A549 (cell line): ENCODE measurements at regions not wholly inside any gene's neighbourhood (a gene's known extent, or its start where the extent isn't known, plus 50 kb on each side); places are given as distances from the start of the nearest gene placed in this dataset.

Experiments used
- ATAC-seq, 2 experiments: fragments of 200-7000 bp in 1 of 2; fragments of >200 bp in 1 of 2; cut with Nextera tagmentation in 1 of 2; cut with Tn5 transposase in 1 of 2; 3 replicates each; pipeline versions ENCODE4 v1.8.0 to v1.9.1; 2018 to 2020; ENCODE audit warnings: mild to moderate bottlenecking in 1 of 2, moderate library complexity in 1 of 2
- CTCF ChIA-PET: fragments of 300-600 bp; sonication (Branson Sonifier 250); formaldehyde crosslinking; extraction: SDS; loops from one replicate; lab custom pipeline; 2021; ENCODE audit warnings: antibody characterized with exemption, inconsistent platforms; lab: Yijun Ruan, JAX
- POLR2A ChIA-PET: fragments of 350-600 bp; formaldehyde crosslinking; extraction: SDS; loops from one replicate; lab custom pipeline; 2021; ENCODE audit warnings: antibody characterized with exemption, inconsistent platforms; lab: Yijun Ruan, JAX
- DNase-seq, 2 experiments: peaks; one replicate each; pipeline versions ENCODE4 v3.0.0 to v3.0.0-alpha.2; 2011 to 2016; ENCODE audit warnings: low read depth in 1 of 2, low spot score in 1 of 2
- FAIRE-seq: peaks from 2 replicates; lab custom pipeline; 2011; peaks lifted over from hg19 to GRCh38; lab: Jason Lieb, UNC
- H3K27ac ChIP-seq, 2 experiments: fragments of >200 bp; sonication (Bioruptor Twin); formaldehyde crosslinking; 3 replicates each; pipeline ENCODE4 v1.5.1; 2016 to 2017
- H3K4me1 ChIP-seq: fragments of >200 bp; sonication (Bioruptor Twin); formaldehyde crosslinking; 3 replicates; pipeline ENCODE4 v1.6.1; 2016
- H3K4me2 ChIP-seq: fragments of >200 bp; sonication (Bioruptor Twin); formaldehyde crosslinking; 3 replicates; pipeline ENCODE4 v1.6.1; 2016
- H3K4me3 ChIP-seq: fragments of >200 bp; sonication (Bioruptor Twin); formaldehyde crosslinking; 3 replicates; pipeline ENCODE4 v1.5.1; 2016
- H3K9me3 ChIP-seq: fragments of >200 bp; sonication (Bioruptor Twin); formaldehyde crosslinking; 3 replicates; pipeline ENCODE4 v1.6.1; 2016
- BHLHE40 ChIP-seq: IDR thresholded peaks from 2 replicates; pipeline ENCODE4 v1.6.1; 2012; ENCODE audit warnings: low read depth, low read length, inconsistent platforms
- CBX8 ChIP-seq: fragments of 200-600 bp; sonication (generic); IDR thresholded peaks from 2 replicates; pipeline ENCODE4 v1.6.1; 2016
- CHD4 ChIP-seq: fragments of 200-600 bp; sonication (generic); IDR thresholded peaks from 2 replicates; pipeline ENCODE4 v1.6.1; 2016; ENCODE audit warnings: antibody characterized with exemption, mild to moderate bottlenecking, borderline replicate concordance
- ESRRA ChIP-seq: fragments of 150-350 bp; IDR thresholded peaks from 2 replicates; pipeline ENCODE4 v1.6.1; 2014; ENCODE audit warnings: mild to moderate bottlenecking, low read length, borderline replicate concordance
- FOSB ChIP-seq: fragments of 250-450 bp; sonication (Bioruptor Pico); IDR thresholded peaks from 2 replicates; pipeline ENCODE4 v1.5.0; 2020; ENCODE audit warnings: mild to moderate bottlenecking, moderate library complexity
- FOXS1 ChIP-seq: fragments of 250-450 bp; sonication (Bioruptor Pico); IDR thresholded peaks from 2 replicates; pipeline ENCODE4 v1.5.0; 2020; ENCODE audit warnings: mild to moderate bottlenecking, moderate library complexity
- HOXA7 ChIP-seq: fragments of 250-450 bp; sonication (Bioruptor Pico); IDR thresholded peaks from 2 replicates; pipeline ENCODE4 v1.5.0; 2020; ENCODE audit warnings: mild to moderate bottlenecking, moderate library complexity
- HOXB5 ChIP-seq: fragments of 250-450 bp; sonication (Bioruptor Pico); IDR thresholded peaks from 2 replicates; pipeline ENCODE4 v1.5.0; 2020; ENCODE audit warnings: mild to moderate bottlenecking, moderate library complexity
- JUN ChIP-seq, 2 experiments: fragments of >200 bp; sonication (Bioruptor Twin); formaldehyde crosslinking; IDR thresholded peaks; 2 replicates in 1 of 2; 3 replicates in 1 of 2; pipeline ENCODE4 v1.6.1; 2016 to 2017
- JUNB ChIP-seq: fragments of >200 bp; sonication (Bioruptor Twin); formaldehyde crosslinking; IDR thresholded peaks from 2 replicates; pipeline ENCODE4 v1.6.1; 2016
- KDM1A ChIP-seq: fragments of 200-600 bp; sonication (generic); IDR thresholded peaks from 2 replicates; pipeline ENCODE4 v1.6.1; 2016; ENCODE audit warnings: low read depth, mild to moderate bottlenecking
- KDM5A ChIP-seq: fragments of 200-600 bp; sonication (generic); IDR thresholded peaks from 2 replicates; pipeline ENCODE4 v1.6.1; 2016; ENCODE audit warnings: antibody characterized with exemption, mild to moderate bottlenecking
- MAFK ChIP-seq: fragments of 450-650 bp; IDR thresholded peaks from 2 replicates; pipeline ENCODE4 v1.6.1; 2014; ENCODE audit not compliant: partially characterized antibody
- MYC ChIP-seq: IDR thresholded peaks from 2 replicates; pipeline ENCODE4 v1.6.1; 2012; ENCODE audit warnings: mild to moderate bottlenecking, inconsistent platforms, low read length, improper control_type of control experiment, borderline replicate concordance
- NFE2L2 ChIP-seq: fragments of 150-350 bp; conservative IDR thresholded peaks from 2 replicates; pipeline ENCODE4 v1.6.1; 2014; ENCODE audit warnings: low read length
- POLR2A ChIP-seq: IDR thresholded peaks from 2 replicates; pipeline ENCODE4 v1.6.1; 2012; ENCODE audit warnings: mild to moderate bottlenecking, low read length
- RAD21 ChIP-seq, 2 experiments: fragments of >200 bp in 1 of 2; sonication (Bioruptor Twin) in 1 of 2; formaldehyde crosslinking in 1 of 2; IDR thresholded peaks in 1 of 2; conservative IDR thresholded peaks in 1 of 2; 2 replicates in 1 of 2; 3 replicates in 1 of 2; pipeline ENCODE4 v1.6.1; 2012 to 2018; ENCODE audit warnings: inconsistent platforms in 1 of 2
- RCOR1 ChIP-seq: fragments of 150-350 bp; IDR thresholded peaks from 2 replicates; pipeline ENCODE4 v1.6.1; 2014; ENCODE audit warnings: antibody characterized with exemption, low read length, low read depth
- RFX5 ChIP-seq: fragments of 450-650 bp; IDR thresholded peaks from 2 replicates; pipeline ENCODE4 v1.7.1; 2014; ENCODE audit warnings: antibody characterized with exemption, mild to moderate bottlenecking, moderate library complexity
- RNF2 ChIP-seq: fragments of 200-600 bp; sonication (generic); IDR thresholded peaks from 2 replicates; pipeline ENCODE4 v1.6.1; 2016; ENCODE audit warnings: low read depth, mild to moderate bottlenecking, antibody characterized with exemption, moderate library complexity, borderline replicate concordance
- SMC3 ChIP-seq: fragments of >200 bp; sonication (Bioruptor Twin); formaldehyde crosslinking; IDR thresholded peaks from 3 replicates; pipeline ENCODE4 v1.6.1; 2018; ENCODE audit warnings: inconsistent platforms
- SREBF2 ChIP-seq: fragments of 450-650 bp; IDR thresholded peaks from 2 replicates; pipeline ENCODE4 v1.6.1; 2014; ENCODE audit warnings: mild to moderate bottlenecking, moderate library complexity
- TFCP2L1 ChIP-seq: fragments of 250-450 bp; sonication (Bioruptor Pico); IDR thresholded peaks from 2 replicates; pipeline ENCODE4 v1.5.0; 2021; ENCODE audit warnings: mild to moderate bottlenecking
- ZNF302 ChIP-seq: fragments of 250-450 bp; sonication (Bioruptor Pico); IDR thresholded peaks from 2 replicates; pipeline ENCODE4 v1.9.0; 2021; ENCODE audit warnings: inconsistent platforms, mild to moderate bottlenecking, moderate library complexity
- WGBS: methylation state at CpG from one replicate; pipeline ENCODE4 v1.1.6; 2017; ENCODE audit errors: missing lambda C conversion rate; 5-methylcytosine and 5-hydroxymethylcytosine counted together
- TF ChIP-seq, protein P1 (sequence below): IDR thresholded peaks from 2 replicates; pipeline ENCODE4 v1.6.1; 2012
- TF ChIP-seq, protein P2 (sequence below): fragments of 150-350 bp; IDR thresholded peaks from 2 replicates; pipeline ENCODE4 v1.6.1; 2014; ENCODE audit warnings: low read depth, mild to moderate bottlenecking, low read length
- TF ChIP-seq, protein P3 (sequence below): fragments of 250-450 bp; sonication (Bioruptor Pico); IDR thresholded peaks from 2 replicates; pipeline ENCODE4 v1.5.0; 2020; ENCODE audit warnings: low read depth, mild to moderate bottlenecking, moderate library complexity
- TF ChIP-seq, protein P4 (sequence below): IDR thresholded peaks from 2 replicates; pipeline ENCODE4 v1.6.1; 2012; ENCODE audit warnings: low read depth, borderline replicate concordance
- TF ChIP-seq, protein P5 (sequence below): fragments of 250-450 bp; sonication (Bioruptor Pico); IDR thresholded peaks from 2 replicates; pipeline ENCODE4 v1.5.0; 2021; ENCODE audit warnings: mild to moderate bottlenecking, moderate library complexity, borderline replicate concordance
- TF ChIP-seq, protein P6 (sequence below): fragments of >200 bp; sonication (Bioruptor Twin); formaldehyde crosslinking; IDR thresholded peaks from 3 replicates; pipeline ENCODE4 v1.5.1; 2016
- TF ChIP-seq, protein P7 (sequence below): fragments of 450-650 bp; IDR thresholded peaks from 2 replicates; pipeline ENCODE4 v1.6.1; 2014; ENCODE audit warnings: antibody characterized with exemption
- TF ChIP-seq, protein P8 (sequence below): IDR thresholded peaks from 2 replicates; pipeline ENCODE4 v1.6.1; 2012
- TF ChIP-seq, protein P9 (sequence below): fragments of >200 bp; sonication (Bioruptor Twin); formaldehyde crosslinking; IDR thresholded peaks from 2 replicates; pipeline ENCODE4 v1.6.1; 2016

DNA sequence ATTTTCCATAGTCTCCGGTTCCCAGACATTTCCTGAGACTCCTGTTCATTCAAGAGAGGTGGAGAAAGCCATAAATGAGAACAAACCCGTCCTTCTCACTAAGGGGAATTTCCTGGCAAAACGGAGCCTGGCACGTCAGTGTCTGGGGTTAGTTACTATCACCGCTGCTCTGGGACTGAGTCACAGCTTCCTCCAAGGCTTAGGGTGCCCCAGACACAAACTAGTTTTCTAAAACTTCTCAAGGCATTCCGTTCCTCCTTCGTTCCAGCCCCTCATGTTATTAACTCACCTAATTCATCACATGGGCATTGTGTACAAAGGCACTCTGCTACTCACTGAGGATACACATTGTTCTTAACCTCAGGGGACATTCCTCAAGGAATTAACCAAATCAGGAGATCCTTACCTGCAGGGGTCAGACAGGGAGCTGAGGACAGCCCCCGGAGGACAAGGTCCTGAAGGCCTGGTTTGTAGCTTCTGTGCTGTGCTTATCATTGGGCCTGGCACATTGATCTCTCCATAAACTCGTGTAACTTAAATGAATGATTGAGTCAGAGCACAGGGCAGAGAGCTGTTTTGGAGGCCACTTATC lies 103.0 kb upstream of the KLF6 start:
- Histone ChIP-seq H3K4me1 (peaks cover 59% of the 10 kb centered on the region), H3K9me3 (no peaks in the 10 kb centered on the region), H3K4me2 (peak overlapping the region; percentile 78), H3K27ac (peak overlapping the region; percentile 95 to 96), H3K4me3 (no peak overlapping the region; the same call in 2 of the 3 replicates)
- ATAC-seq, result peak; percentile 51 to 77
- 8% methylated on average over 9 of the region's 9 CpGs for WGBS
- FAIRE-seq, result peak; percentile 51
- CTCF ChIA-PET, result interaction anchor here (0.8 to 2.5 kb wide), 5 partner anchors 8 to 879 kb away, joined by 3 to 7 read pairs (median 3); no protein-coding TSS in a partner anchor
- peak; percentile 47 to 83 for DNase-seq
- POLR2A ChIA-PET, result interaction anchor here (0.5 to 5.6 kb wide), 6 partner anchors 9 to 818 kb away, joined by 4 to 49 read pairs (median 6); partner anchors contain the start of gene KLF6
- TF ChIP-seq, protein P1, sequence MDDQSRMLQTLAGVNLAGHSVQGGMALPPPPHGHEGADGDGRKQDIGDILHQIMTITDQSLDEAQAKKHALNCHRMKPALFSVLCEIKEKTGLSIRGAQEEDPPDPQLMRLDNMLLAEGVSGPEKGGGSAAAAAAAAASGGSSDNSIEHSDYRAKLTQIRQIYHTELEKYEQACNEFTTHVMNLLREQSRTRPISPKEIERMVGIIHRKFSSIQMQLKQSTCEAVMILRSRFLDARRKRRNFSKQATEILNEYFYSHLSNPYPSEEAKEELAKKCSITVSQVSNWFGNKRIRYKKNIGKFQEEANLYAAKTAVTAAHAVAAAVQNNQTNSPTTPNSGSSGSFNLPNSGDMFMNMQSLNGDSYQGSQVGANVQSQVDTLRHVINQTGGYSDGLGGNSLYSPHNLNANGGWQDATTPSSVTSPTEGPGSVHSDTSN, result no peak
- TF ChIP-seq JUN (IDR thresholded peaks at IDR 0.05) (0 out of 5 replicates have a peak, but pooled peaks of 1 of the 2 experiments have one; percentile 39), NFE2L2 (no peak), SREBF2 (no peak), MAFK (no peak), BHLHE40 (no peak), RNF2 (no peak), ESRRA (no peak), RAD21 (conservative IDR thresholded peaks at IDR 0.05 in 1 of 2, IDR thresholded peaks at IDR 0.05 in 1 of 2) (0 out of 5 replicates have a peak, but pooled peaks of 1 of the 2 experiments have one; percentile 28), HOXA7 (CRISPR knock-in tag) (no peak), RFX5 (no peak), ZNF302 (CRISPR knock-in tag) (no peak), JUNB (0 out of 2 replicates have a peak, but pooled peaks have one; percentile 36), SMC3 (no peak; the same call in 1 of the 3 replicates), FOXS1 (CRISPR knock-in tag) (no peak; the same call in 1 of the 2 replicates), KDM1A (no peak), RCOR1 (no peak), HOXB5 (CRISPR knock-in tag) (no peak), KDM5A (no peak), POLR2A (no peak), TFCP2L1 (no peak), MYC (no peak), FOSB (no peak), CHD4 (no peak), CBX8 (no peak)
- TF ChIP-seq, protein P2, sequence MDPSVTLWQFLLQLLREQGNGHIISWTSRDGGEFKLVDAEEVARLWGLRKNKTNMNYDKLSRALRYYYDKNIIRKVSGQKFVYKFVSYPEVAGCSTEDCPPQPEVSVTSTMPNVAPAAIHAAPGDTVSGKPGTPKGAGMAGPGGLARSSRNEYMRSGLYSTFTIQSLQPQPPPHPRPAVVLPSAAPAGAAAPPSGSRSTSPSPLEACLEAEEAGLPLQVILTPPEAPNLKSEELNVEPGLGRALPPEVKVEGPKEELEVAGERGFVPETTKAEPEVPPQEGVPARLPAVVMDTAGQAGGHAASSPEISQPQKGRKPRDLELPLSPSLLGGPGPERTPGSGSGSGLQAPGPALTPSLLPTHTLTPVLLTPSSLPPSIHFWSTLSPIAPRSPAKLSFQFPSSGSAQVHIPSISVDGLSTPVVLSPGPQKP, result no peak
- TF ChIP-seq, protein P3, sequence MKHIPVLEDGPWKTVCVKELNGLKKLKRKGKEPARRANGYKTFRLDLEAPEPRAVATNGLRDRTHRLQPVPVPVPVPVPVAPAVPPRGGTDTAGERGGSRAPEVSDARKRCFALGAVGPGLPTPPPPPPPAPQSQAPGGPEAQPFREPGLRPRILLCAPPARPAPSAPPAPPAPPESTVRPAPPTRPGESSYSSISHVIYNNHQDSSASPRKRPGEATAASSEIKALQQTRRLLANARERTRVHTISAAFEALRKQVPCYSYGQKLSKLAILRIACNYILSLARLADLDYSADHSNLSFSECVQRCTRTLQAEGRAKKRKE (CRISPR knock-in tag), result peak; percentile 18; the same call in 1 of the 2 replicates
- TF ChIP-seq, protein P4, sequence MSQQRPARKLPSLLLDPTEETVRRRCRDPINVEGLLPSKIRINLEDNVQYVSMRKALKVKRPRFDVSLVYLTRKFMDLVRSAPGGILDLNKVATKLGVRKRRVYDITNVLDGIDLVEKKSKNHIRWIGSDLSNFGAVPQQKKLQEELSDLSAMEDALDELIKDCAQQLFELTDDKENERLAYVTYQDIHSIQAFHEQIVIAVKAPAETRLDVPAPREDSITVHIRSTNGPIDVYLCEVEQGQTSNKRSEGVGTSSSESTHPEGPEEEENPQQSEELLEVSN, result no peak
- TF ChIP-seq, protein P5, sequence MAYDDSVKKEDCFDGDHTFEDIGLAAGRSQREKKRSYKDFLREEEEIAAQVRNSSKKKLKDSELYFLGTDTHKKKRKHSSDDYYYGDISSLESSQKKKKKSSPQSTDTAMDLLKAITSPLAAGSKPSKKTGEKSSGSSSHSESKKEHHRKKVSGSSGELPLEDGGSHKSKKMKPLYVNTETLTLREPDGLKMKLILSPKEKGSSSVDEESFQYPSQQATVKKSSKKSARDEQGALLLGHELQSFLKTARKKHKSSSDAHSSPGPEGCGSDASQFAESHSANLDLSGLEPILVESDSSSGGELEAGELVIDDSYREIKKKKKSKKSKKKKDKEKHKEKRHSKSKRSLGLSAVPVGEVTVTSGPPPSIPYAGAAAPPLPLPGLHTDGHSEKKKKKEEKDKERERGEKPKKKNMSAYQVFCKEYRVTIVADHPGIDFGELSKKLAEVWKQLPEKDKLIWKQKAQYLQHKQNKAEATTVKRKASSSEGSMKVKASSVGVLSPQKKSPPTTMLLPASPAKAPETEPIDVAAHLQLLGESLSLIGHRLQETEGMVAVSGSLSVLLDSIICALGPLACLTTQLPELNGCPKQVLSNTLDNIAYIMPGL (CRISPR knock-in tag), result no peak
- TF ChIP-seq, protein P6, sequence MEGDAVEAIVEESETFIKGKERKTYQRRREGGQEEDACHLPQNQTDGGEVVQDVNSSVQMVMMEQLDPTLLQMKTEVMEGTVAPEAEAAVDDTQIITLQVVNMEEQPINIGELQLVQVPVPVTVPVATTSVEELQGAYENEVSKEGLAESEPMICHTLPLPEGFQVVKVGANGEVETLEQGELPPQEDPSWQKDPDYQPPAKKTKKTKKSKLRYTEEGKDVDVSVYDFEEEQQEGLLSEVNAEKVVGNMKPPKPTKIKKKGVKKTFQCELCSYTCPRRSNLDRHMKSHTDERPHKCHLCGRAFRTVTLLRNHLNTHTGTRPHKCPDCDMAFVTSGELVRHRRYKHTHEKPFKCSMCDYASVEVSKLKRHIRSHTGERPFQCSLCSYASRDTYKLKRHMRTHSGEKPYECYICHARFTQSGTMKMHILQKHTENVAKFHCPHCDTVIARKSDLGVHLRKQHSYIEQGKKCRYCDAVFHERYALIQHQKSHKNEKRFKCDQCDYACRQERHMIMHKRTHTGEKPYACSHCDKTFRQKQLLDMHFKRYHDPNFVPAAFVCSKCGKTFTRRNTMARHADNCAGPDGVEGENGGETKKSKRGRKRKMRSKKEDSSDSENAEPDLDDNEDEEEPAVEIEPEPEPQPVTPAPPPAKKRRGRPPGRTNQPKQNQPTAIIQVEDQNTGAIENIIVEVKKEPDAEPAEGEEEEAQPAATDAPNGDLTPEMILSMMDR, result no peak
- TF ChIP-seq, protein P7, sequence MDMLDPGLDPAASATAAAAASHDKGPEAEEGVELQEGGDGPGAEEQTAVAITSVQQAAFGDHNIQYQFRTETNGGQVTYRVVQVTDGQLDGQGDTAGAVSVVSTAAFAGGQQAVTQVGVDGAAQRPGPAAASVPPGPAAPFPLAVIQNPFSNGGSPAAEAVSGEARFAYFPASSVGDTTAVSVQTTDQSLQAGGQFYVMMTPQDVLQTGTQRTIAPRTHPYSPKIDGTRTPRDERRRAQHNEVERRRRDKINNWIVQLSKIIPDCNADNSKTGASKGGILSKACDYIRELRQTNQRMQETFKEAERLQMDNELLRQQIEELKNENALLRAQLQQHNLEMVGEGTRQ, result peak; percentile 48; the same call in 1 of the 2 replicates
- TF ChIP-seq, protein P8, sequence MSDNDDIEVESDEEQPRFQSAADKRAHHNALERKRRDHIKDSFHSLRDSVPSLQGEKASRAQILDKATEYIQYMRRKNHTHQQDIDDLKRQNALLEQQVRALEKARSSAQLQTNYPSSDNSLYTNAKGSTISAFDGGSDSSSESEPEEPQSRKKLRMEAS, result peak; percentile 50
- TF ChIP-seq, protein P9, sequence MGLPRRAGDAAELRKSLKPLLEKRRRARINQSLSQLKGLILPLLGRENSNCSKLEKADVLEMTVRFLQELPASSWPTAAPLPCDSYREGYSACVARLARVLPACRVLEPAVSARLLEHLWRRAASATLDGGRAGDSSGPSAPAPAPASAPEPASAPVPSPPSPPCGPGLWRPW, result no peak
